Keratinocyte (primary cell): ENCODE measurements at regions not wholly inside any gene's neighbourhood (a gene's known extent, or its start where the extent isn't known, plus 50 kb on each side); places are given as distances from the start of the nearest gene placed in this dataset.

Source experiments
- DNase-seq: peaks from one replicate; pipeline ENCODE4 v3.0.0-alpha.2; 2011; ENCODE audit warnings: low read depth, missing footprints, low spot score
- FAIRE-seq: peaks from 2 replicates; lab custom pipeline; 2011; peaks lifted over from hg19 to GRCh38; lab: Jason Lieb, UNC
- H2AFZ ChIP-seq: 2 replicates; pipeline ENCODE4 v1.6.0; 2012; ENCODE audit warnings: low read length, control low read depth, inconsistent platforms; ENCODE audit not compliant: control insufficient read depth
- H3K27ac ChIP-seq: 2 replicates; pipeline ENCODE4 v1.5.1; 2011; ENCODE audit warnings: low read length; ENCODE audit not compliant: control insufficient read depth, insufficient read depth
- H3K27me3 ChIP-seq: 3 replicates; pipeline ENCODE4 v1.6.0; 2011; ENCODE audit warnings: low read length; ENCODE audit not compliant: control insufficient read depth, insufficient read depth; ENCODE audit errors: extremely low read depth
- H3K36me3 ChIP-seq, 2 experiments: 2 replicates in 1 of 2; 3 replicates in 1 of 2; pipeline ENCODE4 v1.5.1; 2011; ENCODE audit warnings: low read length in 2 of 2, mild to moderate bottlenecking in 1 of 2; ENCODE audit not compliant: control insufficient read depth in 2 of 2, insufficient read depth in 2 of 2; ENCODE audit errors: extremely low read depth in 1 of 2
- H3K4me1 ChIP-seq: 3 replicates; pipeline ENCODE4 v1.5.1; 2011; ENCODE audit warnings: low read length; ENCODE audit not compliant: control insufficient read depth, insufficient read depth; ENCODE audit errors: extremely low read depth
- H3K4me2 ChIP-seq: 3 replicates; pipeline ENCODE4 v1.6.0; 2011; ENCODE audit warnings: low read depth, low read length; ENCODE audit not compliant: control insufficient read depth, insufficient read depth; ENCODE audit errors: extremely low read depth
- H3K4me3 ChIP-seq, 3 experiments: fragments of 200-600 bp in 1 of 3; sonication (generic) in 1 of 3; 2 replicates in 2 of 3; 3 replicates in 1 of 3; pipeline ENCODE4 v1.5.1; 2011 to 2016; ENCODE audit warnings: low read length in 3 of 3, mild to moderate bottlenecking in 3 of 3, control low read depth in 2 of 3, inconsistent platforms in 1 of 3, low read depth in 1 of 3, mixed read lengths in 1 of 3, mixed run types in 1 of 3, moderate library complexity in 1 of 3; ENCODE audit not compliant: control insufficient read depth in 2 of 3, insufficient read depth in 2 of 3; ENCODE audit errors: extremely low read depth in 1 of 3
- H3K79me2 ChIP-seq: 2 replicates; pipeline ENCODE4 v1.6.0; 2012; ENCODE audit warnings: low read length; ENCODE audit not compliant: control insufficient read depth, insufficient read depth
- H3K9ac ChIP-seq: 3 replicates; pipeline ENCODE4 v1.6.0; 2011; ENCODE audit warnings: low read length; ENCODE audit not compliant: control insufficient read depth, insufficient read depth; ENCODE audit errors: extremely low read depth
- H3K9me1 ChIP-seq: 3 replicates; pipeline ENCODE4 v1.6.0; 2011; ENCODE audit warnings: low read length; ENCODE audit not compliant: control insufficient read depth, insufficient read depth; ENCODE audit errors: extremely low read depth
- H3K9me3 ChIP-seq: 2 replicates; pipeline ENCODE4 v1.5.1; 2012; ENCODE audit warnings: low read depth, low read length; ENCODE audit not compliant: control insufficient read depth
- H4K20me1 ChIP-seq: 3 replicates; pipeline ENCODE4 v1.6.0; 2011; ENCODE audit warnings: low read length; ENCODE audit not compliant: control insufficient read depth, insufficient read depth; ENCODE audit errors: extremely low read depth
- CTCF ChIP-seq, 3 experiments: IDR thresholded peaks in 1 of 3; conservative IDR thresholded peaks in 1 of 3; optimal IDR thresholded peaks in 1 of 3; 2 replicates in 2 of 3; 3 replicates in 1 of 3; pipeline versions ENCODE3 to v1.5.1; 2011; ENCODE audit warnings: low read length in 3 of 3, mild to moderate bottlenecking in 3 of 3, moderate library complexity in 2 of 3, control low read depth in 1 of 3, inconsistent platforms in 1 of 3; ENCODE audit not compliant: insufficient read depth in 2 of 3; ENCODE audit errors: extremely low read depth in 1 of 3
- EZH2 ChIP-seq: IDR thresholded peaks from one replicate; pipeline ENCODE4 v1.6.1; 2012; ENCODE audit warnings: inconsistent platforms, mild to moderate bottlenecking, low read length, moderate library complexity
- dilution Hi-C: fragments of 300-500 bp; cut with MboI; formaldehyde crosslinking; loops from one replicate; pipeline ENCODE4 v1.7.0; 2020; ENCODE audit warnings: low sequenced_read_pairs; ENCODE audit not compliant: extremely low pct_ligation_motif_present

GRCh38 chr6:9064156-9064555 lies 628.8 kb upstream of the SLC35B3 start:
- Histone ChIP-seq H3K27ac (no peak overlapping the region), H3K9me1 (no peaks in the 10 kb centered on the region), H3K9me3 (no peaks in the 10 kb centered on the region), H3K27me3 (no peaks in the 10 kb centered on the region), H3K9ac (no peak overlapping the region), H4K20me1 (no peaks in the 10 kb centered on the region), H3K4me3 (no peak overlapping the region), H3K4me2 (peak overlapping the region; percentile 59), H3K4me1 (peaks cover 14% of the 10 kb centered on the region), H3K36me3 (no peaks in the 10 kb centered on the region), H3K79me2 (no peaks in the 10 kb centered on the region), H2AFZ (no peak overlapping the region)
- DNase-seq (peak; percentile 83), FAIRE-seq (peak; percentile 63)
- TF ChIP-seq CTCF (optimal IDR thresholded peaks at IDR 0.05 in 1 of 3, IDR thresholded peaks at IDR 0.05 in 1 of 3, conservative IDR thresholded peaks at IDR 0.05 in 1 of 3; ENCODE audit: extremely low read depth in 1 of 3, insufficient read depth in 2 of 3, low read length in 3 of 3) (no peak), EZH2 (no peak)
- dilution Hi-C loops, result no loop called here

GRCh38 chr6:9062596-9062995 lies 627.3 kb upstream of the SLC35B3 start:
- Histone ChIP-seq H4K20me1 (no peaks in the 10 kb centered on the region), H3K9ac (no peak overlapping the region), H3K4me3 (no peak overlapping the region), H2AFZ (no peak overlapping the region), H3K9me3 (no peaks in the 10 kb centered on the region), H3K27me3 (no peaks in the 10 kb centered on the region), H3K27ac (no peak overlapping the region), H3K9me1 (no peaks in the 10 kb centered on the region), H3K79me2 (no peaks in the 10 kb centered on the region), H3K36me3 (no peaks in the 10 kb centered on the region), H3K4me2 (no peak overlapping the region), H3K4me1 (peaks cover 14% of the 10 kb centered on the region)
- TF ChIP-seq CTCF (optimal IDR thresholded peaks at IDR 0.05 in 1 of 3, IDR thresholded peaks at IDR 0.05 in 1 of 3, conservative IDR thresholded peaks at IDR 0.05 in 1 of 3; ENCODE audit: extremely low read depth in 1 of 3, insufficient read depth in 2 of 3, low read length in 3 of 3), result no peak
- TF ChIP-seq EZH2, result no peak
- no peak for DNase-seq
- no peak for FAIRE-seq
- dilution Hi-C loops, result no loop called here
